Esophagus muscularis mucosa (tissue), 4 donors: ENCODE measurements at regions not wholly inside any gene's neighbourhood (a gene's known extent, or its start where the extent isn't known, plus 50 kb on each side); places are given as distances from the start of the nearest gene placed in this dataset.

ENCODE experiments used
- DNase-seq: peaks from one replicate; pipeline ENCODE4 v3.0.0-alpha.2; 2017; ENCODE audit errors: extremely low spot score
- H3K27ac ChIP-seq, 4 donors: fragments of 200-600 bp; sonication (generic); replicated peaks in 1 of 4; 1 replicate in 3 of 4; 2 replicates in 1 of 4; pipeline ENCODE4 v1.5.1; 2016 to 2019; ENCODE audit warnings: mild to moderate bottlenecking in 1 of 4
- H3K27me3 ChIP-seq, 4 donors: fragments of 200-600 bp; sonication (generic); one replicate each; pipeline versions ENCODE4 v1.5.1 to v1.6.0; 2016 to 2019
- H3K36me3 ChIP-seq, 4 donors: fragments of 200-600 bp; sonication (generic); one replicate each; pipeline ENCODE4 v1.5.1; 2016 to 2019
- H3K4me1 ChIP-seq, 4 donors: fragments of 200-600 bp; sonication (generic); one replicate each; pipeline ENCODE4 v1.5.1; 2016 to 2019
- H3K4me3 ChIP-seq, 4 donors: fragments of 200-600 bp; sonication (generic); 1 replicate in 2 of 4; 2 replicates in 2 of 4; pipeline ENCODE4 v1.5.1; 2016 to 2019; ENCODE audit warnings: mild to moderate bottlenecking in 4 of 4, moderate library complexity in 1 of 4
- H3K9me3 ChIP-seq, 4 donors: fragments of 200-600 bp; sonication (generic); 1 replicate in 3 of 4; 2 replicates in 1 of 4; pipeline ENCODE4 v1.5.1; 2016 to 2019
- EP300 ChIP-seq: sonication (generic); formaldehyde crosslinking; IDR thresholded peaks from one replicate; pipeline ENCODE4 v1.6.1; 2017; ENCODE audit warnings: antibody characterized with exemption
- POLR2A ChIP-seq: fragments of 450-650 bp; IDR thresholded peaks from one replicate; pipeline ENCODE4 v1.6.1; 2017; ENCODE audit warnings: antibody characterized with exemption, moderate library complexity, mild to moderate bottlenecking, low read depth
- POLR2AphosphoS5 ChIP-seq, 2 donors: sonication (generic); formaldehyde crosslinking; IDR thresholded peaks; one replicate each; pipeline ENCODE4 v1.6.1; 2017; ENCODE audit warnings: antibody characterized with exemption in 2 of 2
- WGBS: methylation state at CpG from one replicate; pipeline ENCODE4 v1.1.5; 2018; 5-methylcytosine and 5-hydroxymethylcytosine counted together
- intact Hi-C: fragments of 100-400 bp; cut with DNase I; formaldehyde crosslinking; loops from one replicate; pipeline ENCODE4 v1.15.1; 2023
- TF ChIP-seq, protein P1 (sequence below), 3 experiments: fragments of 200-600 bp in 2 of 3; fragments of 450-650 bp in 1 of 3; sonication (generic) in 2 of 3; IDR thresholded peaks; one replicate each; pipeline ENCODE4 v1.5.1; 2017 to 2019; ENCODE audit warnings: antibody characterized with exemption in 3 of 3, mild to moderate bottlenecking in 2 of 3, moderate library complexity in 1 of 3

DNA sequence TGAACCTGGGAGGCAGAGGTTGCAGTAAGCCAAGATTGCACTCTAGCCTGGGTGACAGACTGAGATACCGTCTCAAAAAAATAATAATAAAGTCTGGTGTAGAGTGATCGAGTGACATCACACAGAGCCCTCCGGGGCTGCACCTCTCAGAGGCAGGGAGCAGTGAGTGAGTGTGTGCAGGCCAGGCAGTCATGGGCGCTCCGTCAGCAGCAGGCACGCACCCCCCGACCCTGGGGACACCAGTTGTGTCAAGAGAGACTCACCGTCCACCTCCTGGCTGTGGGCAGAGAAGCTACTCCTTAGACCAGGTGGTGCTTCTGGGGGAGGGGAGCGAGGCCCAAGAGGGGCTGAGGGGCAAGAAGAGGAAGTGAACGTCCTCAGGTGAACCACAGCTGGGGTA lies 91.8 kb downstream of the SIK1 start:
- Histone ChIP-seq H3K36me3 (no peaks in the 10 kb centered on the region), H3K4me1 (peaks cover 25 to 29% (median 27%) of the 10 kb centered on the region in 4 donors), H3K27ac (no peak overlapping the region), H3K4me3 (no peak overlapping the region), H3K9me3 (no peaks in the 10 kb centered on the region), H3K27me3 (peaks cover 0 to 17% (median 0%) of the 10 kb centered on the region in 4 donors)
- 89% methylated on average over 10 of the region's 10 CpGs for WGBS
- TF ChIP-seq EP300 (no peak), POLR2AphosphoS5 (IDR thresholded peaks at IDR 0.05) (no peak)
- TF ChIP-seq, protein P1, sequence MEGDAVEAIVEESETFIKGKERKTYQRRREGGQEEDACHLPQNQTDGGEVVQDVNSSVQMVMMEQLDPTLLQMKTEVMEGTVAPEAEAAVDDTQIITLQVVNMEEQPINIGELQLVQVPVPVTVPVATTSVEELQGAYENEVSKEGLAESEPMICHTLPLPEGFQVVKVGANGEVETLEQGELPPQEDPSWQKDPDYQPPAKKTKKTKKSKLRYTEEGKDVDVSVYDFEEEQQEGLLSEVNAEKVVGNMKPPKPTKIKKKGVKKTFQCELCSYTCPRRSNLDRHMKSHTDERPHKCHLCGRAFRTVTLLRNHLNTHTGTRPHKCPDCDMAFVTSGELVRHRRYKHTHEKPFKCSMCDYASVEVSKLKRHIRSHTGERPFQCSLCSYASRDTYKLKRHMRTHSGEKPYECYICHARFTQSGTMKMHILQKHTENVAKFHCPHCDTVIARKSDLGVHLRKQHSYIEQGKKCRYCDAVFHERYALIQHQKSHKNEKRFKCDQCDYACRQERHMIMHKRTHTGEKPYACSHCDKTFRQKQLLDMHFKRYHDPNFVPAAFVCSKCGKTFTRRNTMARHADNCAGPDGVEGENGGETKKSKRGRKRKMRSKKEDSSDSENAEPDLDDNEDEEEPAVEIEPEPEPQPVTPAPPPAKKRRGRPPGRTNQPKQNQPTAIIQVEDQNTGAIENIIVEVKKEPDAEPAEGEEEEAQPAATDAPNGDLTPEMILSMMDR (IDR thresholded peaks at IDR 0.05) = no peak
- DNase-seq = no peak
- intact Hi-C loops = no loop called here

DNA sequence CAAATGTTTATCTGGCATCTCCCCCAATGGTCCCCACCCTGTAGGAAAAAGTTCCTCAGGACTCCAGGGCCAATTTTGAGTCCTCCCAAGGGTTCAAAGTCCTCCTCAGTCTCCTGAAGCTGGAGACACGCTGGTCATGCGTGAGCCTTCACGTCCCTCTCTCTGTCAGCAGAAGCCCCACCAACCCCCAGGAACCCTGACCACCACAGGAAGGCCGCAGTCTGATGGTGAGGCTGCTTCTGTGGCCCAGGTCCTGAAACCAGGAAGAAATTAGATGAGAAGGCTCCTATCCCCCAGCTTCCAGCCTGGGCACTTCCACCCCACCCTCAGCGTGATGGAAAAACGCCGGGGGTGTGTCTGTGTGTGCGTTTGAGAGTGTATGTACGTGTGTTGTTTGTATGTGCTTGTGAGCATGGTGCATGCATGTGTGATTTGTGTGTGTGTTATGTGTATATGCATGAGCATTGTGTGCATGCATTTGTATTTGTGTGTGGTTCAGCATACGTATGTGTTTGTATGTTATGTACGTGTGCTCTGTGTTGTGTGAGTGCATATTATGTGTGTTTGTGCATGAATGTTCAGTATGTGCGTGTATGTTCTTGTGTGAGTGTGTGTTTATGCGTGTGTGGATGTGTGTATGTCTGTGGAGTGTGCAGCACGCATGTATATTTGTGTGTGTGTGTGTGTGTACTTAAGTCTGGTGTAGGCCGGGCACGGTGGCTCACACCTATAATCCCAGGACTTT lies 92.5 kb downstream of the SIK1 start:
- intact Hi-C loops = no loop called here
- Histone ChIP-seq H3K4me3 (no peak overlapping the region), H3K9me3 (no peaks in the 10 kb centered on the region), H3K36me3 (no peaks in the 10 kb centered on the region), H3K27ac (no peak overlapping the region), H3K27me3 (peaks cover 0 to 17% (median 0%) of the 10 kb centered on the region in 4 donors), H3K4me1 (peaks cover 23 to 28% (median 27%) of the 10 kb centered on the region in 4 donors)
- TF ChIP-seq, protein P1 (IDR thresholded peaks at IDR 0.05) = no peak
- TF ChIP-seq POLR2A = no peak
- TF ChIP-seq EP300 = no peak
- no peak for TF ChIP-seq POLR2AphosphoS5 (IDR thresholded peaks at IDR 0.05)
- whole genome bisulfite sequencing = 91% methylated on average over 16 of the region's 16 CpGs
- DNase-seq = no peak

- no peak for DNase-seq
- no peaks in the 10 kb centered on the region for H3K9me3 ChIP-seq
- peaks cover 0 to 9% (median 0%) of the 10 kb centered on the region in 4 donors for H3K27me3 ChIP-seq
- H3K4me3 ChIP-seq = peak overlapping the region; percentile 13 to 38 (median 24)
- WGBS = 10% methylated on average over 11 of the region's 35 CpGs
- no peaks in the 10 kb centered on the region for H3K36me3 ChIP-seq
- H3K4me1 ChIP-seq = peaks cover 15 to 28% (median 26%) of the 10 kb centered on the region in 4 donors
- TF ChIP-seq POLR2A (no peak), POLR2AphosphoS5 (IDR thresholded peaks at IDR 0.05) (peak in 1 of 2 donors; percentile 9), EP300 (peak; percentile 44)
- TF ChIP-seq, protein P1 (IDR thresholded peaks at IDR 0.05) = no peak
- intact Hi-C loops = no loop called here
- H3K27ac ChIP-seq = peak overlapping the region in 2 of 4 donors; percentile 47 to 64
These were observed 93.5 kb downstream of the SIK1 start for GRCh38 chr21:43333298-43334062.

DNA sequence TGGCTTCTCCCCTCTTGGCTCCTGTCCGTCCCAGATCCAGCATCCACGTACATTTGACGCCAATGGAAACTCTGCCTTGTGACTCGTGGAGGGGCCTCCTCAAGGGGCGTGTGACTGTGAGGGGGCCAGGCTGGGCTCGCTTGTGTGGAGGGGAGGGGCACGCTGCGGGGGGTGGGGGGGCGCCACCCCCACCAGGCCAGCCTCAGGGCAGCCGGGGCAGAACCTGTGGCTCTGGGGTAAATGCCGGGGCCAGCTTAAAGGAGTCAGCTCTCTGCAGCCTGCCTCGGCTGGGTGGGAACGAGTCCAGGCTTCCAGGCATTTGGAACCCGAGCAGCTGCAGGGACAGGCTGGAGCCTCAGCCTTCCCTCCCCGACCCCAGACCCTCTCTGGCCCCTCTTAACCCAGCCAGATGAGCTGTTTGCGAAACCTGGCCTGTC lies 94.1 kb downstream of the SIK1 start:
- H3K4me3 ChIP-seq = peak overlapping the region; percentile 13 to 38 (median 24)
- H3K27ac ChIP-seq = peak overlapping the region in 2 of 4 donors; percentile 47 to 64
- WGBS = 25% methylated on average over 15 of the region's 16 CpGs
- intact Hi-C loops = no loop called here
- no peaks in the 10 kb centered on the region for H3K9me3 ChIP-seq
- no peak for DNase-seq
- no peaks in the 10 kb centered on the region for H3K36me3 ChIP-seq
- H3K27me3 ChIP-seq = peaks cover 0 to 5% (median 0%) of the 10 kb centered on the region in 4 donors
- peaks cover 15 to 28% (median 26%) of the 10 kb centered on the region in 4 donors for H3K4me1 ChIP-seq
- TF ChIP-seq, protein P1 (IDR thresholded peaks at IDR 0.05) = no peak
- TF ChIP-seq POLR2AphosphoS5 (IDR thresholded peaks at IDR 0.05) (no peak), EP300 (no peak)
